NCI-H524 treated with DMSO at 0.1 percent for 48 hours (cell line): ENCODE measurements at regions not wholly inside any gene's neighbourhood (a gene's known extent, or its start where the extent isn't known, plus 50 kb on each side); places are given as distances from the start of the nearest gene placed in this dataset.

Source experiments
- DNase-seq: peaks from one replicate; lab custom pipeline; 2025; lab: John Stamatoyannopoulos, UW

DNA sequence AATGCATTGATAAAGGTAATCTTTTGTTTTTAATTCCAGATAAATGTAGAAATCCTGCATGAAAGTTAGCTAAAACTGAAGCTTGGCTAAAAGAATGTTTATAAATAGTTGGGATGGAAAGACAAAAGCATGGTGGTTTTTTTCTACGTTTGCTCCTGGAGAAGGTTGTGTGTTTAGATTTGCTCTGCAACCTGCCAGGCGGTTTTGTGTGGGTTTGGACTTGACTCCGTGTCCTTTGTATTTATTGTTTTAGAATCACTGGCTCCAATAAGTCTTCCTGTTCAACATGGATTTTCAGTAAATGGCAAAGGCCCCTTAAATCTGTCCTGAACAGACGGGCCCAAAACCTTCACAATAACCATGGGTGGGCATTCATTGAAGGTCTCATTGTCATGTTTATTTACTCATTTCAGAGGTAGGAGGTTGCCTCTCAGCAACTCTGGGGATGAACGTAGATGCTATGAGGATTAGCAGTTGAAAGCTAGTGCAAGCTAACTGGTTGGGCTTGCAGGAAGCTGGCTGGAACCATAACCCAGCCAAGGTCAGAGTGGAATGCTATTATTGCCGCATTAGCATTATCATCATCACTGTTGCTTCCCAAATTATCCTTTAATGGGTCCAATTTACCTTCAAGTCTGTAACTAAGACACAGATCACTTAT lies 60.6 kb upstream of the ADAMTS9 start:
- DNase-seq: no peak

DNA sequence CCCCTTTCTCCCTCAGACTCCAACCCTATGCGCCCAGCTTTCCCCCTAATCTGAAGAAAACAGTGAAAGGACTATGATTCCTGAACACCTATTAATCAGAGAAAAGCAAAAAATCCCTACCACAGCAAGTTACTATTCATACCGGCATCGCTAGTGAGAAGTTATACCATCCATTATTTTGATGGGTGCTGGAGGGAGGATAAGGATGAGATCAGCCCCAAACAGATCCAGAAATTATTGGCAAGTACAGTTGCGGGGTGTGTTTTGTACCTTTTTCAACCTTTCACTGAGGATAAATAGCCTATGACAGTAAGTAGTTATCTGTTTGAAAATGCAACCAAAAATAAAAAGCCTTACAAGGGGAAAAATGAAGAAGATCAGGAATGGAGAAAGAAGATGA lies 59.9 kb upstream of the ADAMTS9 start:
- DNase-seq: no peak

DNA sequence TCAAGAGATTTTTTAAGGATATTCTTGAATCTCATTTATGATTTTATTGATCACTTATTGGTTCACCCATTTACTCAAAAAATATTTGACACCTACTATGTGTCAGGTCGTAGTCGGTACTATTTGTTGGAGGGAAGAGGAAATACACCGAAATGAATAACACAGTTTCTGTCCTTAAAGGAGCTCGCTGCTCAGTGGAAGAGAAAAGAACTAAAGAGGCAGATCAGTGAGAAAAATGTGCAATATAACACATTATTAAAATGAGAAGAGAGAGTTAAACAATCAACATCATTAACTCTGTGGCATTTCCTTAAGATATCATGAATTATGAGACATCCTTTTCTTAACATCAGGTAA lies 56.1 kb upstream of the ADAMTS9 start:
- no peak for DNase-seq

DNA sequence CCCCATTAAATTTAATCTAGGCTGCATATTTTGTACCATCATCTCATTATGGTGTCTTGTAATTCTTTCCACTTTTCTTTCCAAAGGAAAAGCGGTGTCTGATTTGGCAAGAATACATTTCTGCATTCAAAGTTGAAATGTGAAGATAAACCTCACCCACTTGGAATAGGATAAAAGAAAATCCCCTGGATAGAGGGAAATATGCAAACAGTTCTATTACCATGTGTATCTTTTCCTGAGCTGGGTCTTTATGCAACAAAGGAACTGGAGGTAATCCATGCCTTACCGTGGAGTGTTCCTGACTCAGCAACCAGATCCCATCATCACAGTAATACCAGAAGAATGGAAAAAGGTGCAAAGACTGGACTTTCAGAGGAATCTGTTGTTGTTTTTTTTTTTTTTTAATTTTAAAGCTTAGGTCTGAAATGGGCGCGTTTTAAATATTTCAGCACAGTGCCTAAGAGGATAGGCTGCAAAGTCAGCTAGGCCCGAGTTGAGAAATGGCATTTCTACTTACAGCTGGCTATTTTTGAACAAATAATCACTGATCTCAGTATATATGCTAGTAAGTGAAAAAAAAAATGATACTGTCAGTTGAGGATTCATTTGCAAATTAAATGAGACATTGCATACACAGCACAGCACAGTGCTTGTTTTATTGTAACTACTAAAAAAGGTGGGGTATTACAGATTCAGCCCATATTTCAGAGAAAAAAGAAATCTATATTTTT lies 55.5 kb upstream of the ADAMTS9 start:
- no peak for DNase-seq

DNA sequence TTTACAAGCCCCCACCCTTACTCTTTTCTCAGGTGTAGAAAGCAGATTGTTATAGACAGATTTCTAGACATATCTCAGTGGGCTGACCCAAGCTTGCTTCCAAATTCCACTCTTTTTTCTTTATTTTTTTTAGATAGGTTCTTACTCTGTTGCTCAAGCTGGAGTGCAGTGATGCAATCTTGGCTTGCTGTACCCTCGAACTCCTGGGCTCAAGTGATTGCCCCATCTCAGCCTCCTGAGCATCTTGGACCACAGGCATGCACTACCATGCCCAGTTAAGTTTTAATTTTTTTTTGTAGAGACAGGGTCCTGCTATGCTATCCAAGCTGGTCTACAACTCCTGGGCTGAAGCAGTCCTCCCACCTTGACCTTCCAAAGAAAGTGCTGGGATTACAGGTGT lies 53.5 kb upstream of the ADAMTS9 start:
- no peak for DNase-seq

DNA sequence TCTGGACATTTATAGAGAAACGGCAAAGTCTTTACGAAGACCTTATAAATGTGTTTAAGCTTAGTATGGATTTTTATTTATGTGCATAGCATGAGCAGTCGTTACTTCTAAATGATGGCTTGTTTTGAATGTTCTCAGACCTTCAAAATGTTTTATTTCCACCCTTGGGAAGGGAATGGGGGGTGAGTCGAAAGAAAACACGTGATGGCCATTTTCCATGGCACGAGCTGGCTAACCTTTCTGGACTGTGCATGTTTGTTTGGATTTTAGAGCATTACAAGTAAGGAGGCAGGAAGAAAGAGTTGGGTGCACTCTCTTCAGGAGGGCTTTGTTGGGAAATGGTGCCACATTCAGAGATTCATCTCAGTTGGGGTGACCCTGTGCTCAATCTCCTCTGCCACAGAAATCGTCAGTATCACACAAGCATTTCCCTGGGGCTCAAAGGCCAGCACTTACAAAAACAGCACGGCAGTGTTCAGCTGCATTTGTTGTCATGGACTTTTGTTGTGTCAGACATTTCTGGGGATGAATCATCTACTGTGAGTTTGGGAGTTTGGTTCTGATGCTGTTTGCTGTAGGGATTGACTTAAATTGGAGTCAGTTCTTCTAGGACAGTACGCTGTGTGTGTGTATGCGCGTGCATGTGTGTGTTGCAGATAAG lies 52.3 kb upstream of the ADAMTS9 start:
- no peak for DNase-seq
